ENCODE measurements at regions not wholly inside any gene's neighbourhood (a gene's known extent, or its start where the extent isn't known, plus 50 kb on each side); places are given as distances from the start of the nearest gene placed in this dataset.

DNA sequence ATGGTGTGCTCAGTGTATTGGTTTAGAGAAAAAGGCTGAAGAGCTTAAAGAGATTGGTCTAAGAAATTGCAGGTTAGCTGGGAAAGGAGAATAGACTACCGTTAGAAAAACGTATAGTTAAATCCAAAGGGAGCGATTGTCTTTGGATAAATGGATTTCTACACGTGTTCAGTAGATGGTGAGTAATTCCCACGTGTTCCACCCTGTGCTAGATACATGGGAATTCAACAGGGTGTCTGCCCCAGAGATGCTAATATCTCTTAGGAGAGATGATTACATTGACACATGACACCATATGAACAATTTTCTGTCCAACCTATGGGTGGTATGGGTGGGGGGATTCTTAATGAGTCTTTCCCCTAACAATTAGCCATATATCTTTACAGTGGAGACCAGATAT, 99.8 kb downstream of the TDRD15 start:
- TF ChIP-seq, protein P1, sequence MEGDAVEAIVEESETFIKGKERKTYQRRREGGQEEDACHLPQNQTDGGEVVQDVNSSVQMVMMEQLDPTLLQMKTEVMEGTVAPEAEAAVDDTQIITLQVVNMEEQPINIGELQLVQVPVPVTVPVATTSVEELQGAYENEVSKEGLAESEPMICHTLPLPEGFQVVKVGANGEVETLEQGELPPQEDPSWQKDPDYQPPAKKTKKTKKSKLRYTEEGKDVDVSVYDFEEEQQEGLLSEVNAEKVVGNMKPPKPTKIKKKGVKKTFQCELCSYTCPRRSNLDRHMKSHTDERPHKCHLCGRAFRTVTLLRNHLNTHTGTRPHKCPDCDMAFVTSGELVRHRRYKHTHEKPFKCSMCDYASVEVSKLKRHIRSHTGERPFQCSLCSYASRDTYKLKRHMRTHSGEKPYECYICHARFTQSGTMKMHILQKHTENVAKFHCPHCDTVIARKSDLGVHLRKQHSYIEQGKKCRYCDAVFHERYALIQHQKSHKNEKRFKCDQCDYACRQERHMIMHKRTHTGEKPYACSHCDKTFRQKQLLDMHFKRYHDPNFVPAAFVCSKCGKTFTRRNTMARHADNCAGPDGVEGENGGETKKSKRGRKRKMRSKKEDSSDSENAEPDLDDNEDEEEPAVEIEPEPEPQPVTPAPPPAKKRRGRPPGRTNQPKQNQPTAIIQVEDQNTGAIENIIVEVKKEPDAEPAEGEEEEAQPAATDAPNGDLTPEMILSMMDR (conservative IDR thresholded peaks at IDR 0.05; ENCODE audit: low read length) = no peak
- DNase-seq (ENCODE audit: low read depth) = no peak
- no peak overlapping the region for H3K4me3 ChIP-seq (ENCODE audit: low read length)

DNA sequence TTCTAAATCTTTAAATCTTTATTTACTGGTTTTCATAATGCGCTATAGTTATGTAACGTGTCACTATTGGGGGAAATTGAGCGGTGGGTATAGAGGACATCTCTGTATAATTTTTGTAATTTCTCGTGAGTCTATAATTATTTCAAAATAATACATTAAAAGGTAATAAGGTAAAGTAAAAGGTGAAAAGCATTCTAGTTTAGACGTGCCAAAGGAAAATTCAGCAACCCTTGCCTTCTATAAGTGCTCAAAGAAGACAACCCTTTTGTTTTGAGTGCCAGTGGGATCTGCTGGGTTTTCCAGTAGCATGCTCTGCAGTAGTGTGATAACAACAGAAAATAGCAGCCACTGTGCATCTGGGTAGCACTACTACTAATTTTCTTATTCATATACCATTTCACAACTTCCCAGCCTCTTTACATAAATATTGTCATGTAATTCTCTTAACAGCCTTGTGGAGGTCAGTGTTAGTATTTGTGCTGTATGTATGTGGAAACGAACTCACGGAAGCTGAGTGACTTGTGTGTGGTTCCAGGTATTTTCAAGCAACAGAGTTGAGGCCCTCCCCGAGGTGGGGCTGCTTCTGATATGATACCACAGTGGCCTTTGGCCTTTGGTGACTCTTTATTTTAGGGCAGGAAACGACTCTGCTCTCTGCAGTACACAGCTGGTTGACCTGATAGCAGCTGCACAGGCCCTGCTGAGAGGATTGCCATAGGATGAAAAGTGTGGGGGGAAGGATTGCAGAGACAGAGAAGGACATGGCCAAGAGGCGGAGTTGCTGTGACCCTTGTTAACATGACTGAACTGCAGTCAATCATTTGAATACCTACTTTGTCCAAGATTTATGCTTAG, 104.5 kb downstream of the TDRD15 start:
- TF ChIP-seq, protein P1 (conservative IDR thresholded peaks at IDR 0.05; ENCODE audit: low read length) = no peak
- H3K4me3 ChIP-seq (ENCODE audit: low read length) = no peak overlapping the region
- no peak for DNase-seq (ENCODE audit: low read depth)

DNA sequence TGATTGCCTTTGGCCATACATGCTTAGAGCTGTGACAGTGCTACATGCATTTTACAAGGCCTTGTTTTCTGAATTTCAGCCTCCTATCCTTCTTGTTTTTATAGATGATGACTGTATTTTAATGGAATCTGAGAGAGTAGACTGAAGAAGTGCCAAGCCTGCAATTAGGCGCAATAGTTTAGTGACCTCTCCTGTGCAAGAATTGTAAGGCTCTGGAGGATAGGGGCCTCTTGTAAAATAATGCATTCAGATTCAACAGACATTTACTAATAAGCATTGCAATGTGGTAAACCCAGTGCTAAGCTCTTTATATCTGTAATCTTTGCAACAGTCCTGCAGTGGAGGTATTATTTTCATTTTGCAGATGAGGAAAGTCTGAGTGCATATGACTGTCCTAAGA, 105.5 kb downstream of the TDRD15 start:
- TF ChIP-seq, protein P1 (conservative IDR thresholded peaks at IDR 0.05; ENCODE audit: low read length) = no peak
- no peak for DNase-seq (ENCODE audit: low read depth)
- no peak overlapping the region for H3K4me3 ChIP-seq (ENCODE audit: low read length)

DNA sequence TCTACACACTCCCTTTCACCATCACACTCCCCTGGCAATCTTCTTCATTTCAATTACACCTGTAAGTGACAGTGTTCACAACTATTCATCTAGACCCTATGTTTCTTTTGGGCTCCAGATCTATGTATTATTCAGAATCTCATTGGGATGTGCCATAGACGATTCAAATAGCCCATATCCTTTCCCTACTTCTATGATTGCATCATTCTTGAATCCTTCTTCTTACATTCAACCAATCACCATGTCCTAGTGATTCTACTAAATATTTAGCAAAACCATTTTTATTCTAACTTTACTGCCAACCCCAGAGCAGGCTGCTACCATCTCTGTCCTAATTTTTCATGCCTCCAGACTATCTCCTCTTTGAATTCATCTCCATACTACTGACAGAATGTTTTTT, 106.4 kb downstream of the TDRD15 start:
- TF ChIP-seq, protein P1 (conservative IDR thresholded peaks at IDR 0.05; ENCODE audit: low read length) = no peak
- DNase-seq (ENCODE audit: low read depth) = no peak
- H3K4me3 ChIP-seq (ENCODE audit: low read length) = no peak overlapping the region

DNA sequence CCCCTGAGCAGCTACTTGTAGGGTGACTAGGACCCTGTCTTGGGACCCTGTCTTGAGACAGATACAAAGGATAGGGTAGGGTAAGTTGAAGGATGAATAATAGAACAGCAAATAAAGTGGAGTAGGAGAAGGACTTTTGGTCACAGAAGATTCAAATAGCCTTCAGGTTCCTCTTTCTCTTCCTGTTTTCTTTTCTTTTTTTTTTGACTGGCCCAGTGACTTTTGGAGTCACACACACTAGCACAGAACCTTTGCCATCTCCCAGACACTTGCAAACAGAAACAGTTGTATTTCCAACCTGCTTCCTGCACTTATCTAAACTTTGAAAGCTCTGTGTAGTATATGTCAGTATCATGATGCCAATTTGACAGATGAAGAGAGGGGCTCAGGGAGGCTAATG, 108.2 kb downstream of the TDRD15 start:
- DNase-seq (ENCODE audit: low read depth) = no peak
- H3K4me3 ChIP-seq (ENCODE audit: low read length) = no peak overlapping the region
- TF ChIP-seq, protein P1 (conservative IDR thresholded peaks at IDR 0.05; ENCODE audit: low read length) = no peak

DNA sequence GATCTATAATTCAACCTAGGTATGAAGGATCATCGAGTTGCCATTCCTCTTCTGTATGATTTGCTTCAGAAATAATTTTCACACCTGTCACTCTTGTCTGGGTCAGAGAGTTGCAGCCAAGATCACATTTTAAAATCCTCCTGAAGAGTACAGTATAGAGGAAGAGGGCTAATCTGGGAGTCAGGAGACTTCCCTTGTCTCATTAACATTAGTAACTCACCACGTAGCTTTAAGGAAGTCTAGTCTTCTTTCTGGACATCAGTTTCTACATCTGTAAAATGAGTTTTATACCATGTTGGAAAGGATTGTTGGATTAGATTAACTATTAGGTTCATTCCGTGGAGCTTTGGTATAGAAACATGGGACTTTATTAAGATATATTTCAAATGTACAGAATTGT, 109.4 kb downstream of the TDRD15 start:
- no peak for DNase-seq (ENCODE audit: low read depth)
- TF ChIP-seq, protein P1 (conservative IDR thresholded peaks at IDR 0.05; ENCODE audit: low read length) = no peak

DNA sequence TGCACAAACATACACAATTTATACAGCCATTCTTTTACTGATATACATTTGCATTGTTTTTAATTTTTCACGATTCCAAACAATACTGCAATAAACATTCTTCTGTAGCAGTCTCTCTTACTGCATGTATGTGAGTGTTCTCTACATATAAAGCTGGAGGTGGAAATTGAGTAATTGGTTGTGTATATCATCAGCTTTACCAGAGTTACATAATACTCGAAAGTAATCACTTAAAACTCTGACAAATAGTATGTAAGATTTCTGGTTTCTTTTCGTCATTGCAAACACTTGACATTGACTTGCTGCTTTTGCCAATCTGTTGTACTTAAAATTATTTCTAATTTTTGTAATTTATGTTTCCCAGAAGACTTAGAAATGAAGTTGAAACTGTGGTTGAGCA, 110.2 kb downstream of the TDRD15 start:
- DNase-seq (ENCODE audit: low read depth) = no peak
- TF ChIP-seq, protein P1 (conservative IDR thresholded peaks at IDR 0.05; ENCODE audit: low read length) = no peak
- no peak overlapping the region for H3K4me3 ChIP-seq (ENCODE audit: low read length)

More for the DNA sequence above, 109.4 kb downstream of the TDRD15 start:
- H3K4me3 ChIP-seq (ENCODE audit: low read length) = no peak overlapping the region

Data from AG10803 (cell line).